ENCODE measurements at regions not wholly inside any gene's neighbourhood (a gene's known extent, or its start where the extent isn't known, plus 50 kb on each side); places are given as distances from the start of the nearest gene placed in this dataset.
A peak's percentile ranks its signal among the peaks of the same experiment; 100 is the strongest.

DNA sequence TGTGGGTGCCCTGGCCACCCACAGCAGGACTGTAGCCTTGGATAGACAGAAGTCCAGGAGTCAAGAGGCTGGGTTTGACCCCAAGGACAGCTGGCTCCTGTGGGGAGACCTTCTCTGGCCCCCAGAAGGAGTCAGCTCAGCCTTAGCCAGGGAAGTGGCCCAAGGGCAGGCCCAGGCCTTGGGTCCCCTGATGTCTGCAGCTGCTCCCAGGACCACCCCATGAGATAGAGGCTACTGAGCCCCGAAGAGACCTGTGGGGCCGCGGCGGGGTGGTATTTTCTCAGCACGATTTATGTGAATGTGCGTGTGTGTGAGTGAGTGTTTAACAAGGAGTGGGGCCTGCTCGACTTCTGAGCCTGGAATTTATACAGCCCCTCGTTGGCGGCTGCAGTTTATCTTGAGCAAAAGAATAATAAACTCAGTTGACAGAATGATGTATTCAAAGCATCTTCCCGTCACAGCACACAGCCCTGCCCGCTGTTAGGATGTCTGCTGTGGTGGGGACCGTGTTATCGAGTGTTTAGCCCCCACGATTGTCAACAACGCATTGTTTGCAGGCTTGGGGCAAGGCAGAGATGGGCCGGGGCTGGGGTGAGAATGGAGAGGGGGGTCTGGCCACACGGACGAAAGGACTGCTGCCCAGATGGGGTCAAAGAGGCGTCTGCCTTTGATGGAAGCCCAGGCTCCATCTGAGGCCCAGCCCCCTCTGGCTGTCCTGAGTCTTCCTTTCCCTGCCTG is 163.3 kb downstream of the VEGFA start:
- no peak overlapping the region for H3K4me2 ChIP-seq (ENCODE audit: insufficient read depth, low read length)
- no peak overlapping the region for H2AFZ ChIP-seq (ENCODE audit: low read length)
- H3K4me3 ChIP-seq (ENCODE audit: insufficient read depth, low read length): no peak overlapping the region
- H3K27ac ChIP-seq (ENCODE audit: low read depth, low read length): no peak overlapping the region
- H3K79me2 ChIP-seq (ENCODE audit: insufficient read depth, low read length): no peaks in the 10 kb centered on the region
- no peaks in the 10 kb centered on the region for H3K4me1 ChIP-seq (ENCODE audit: insufficient read depth, low read length)
- no peaks in the 10 kb centered on the region for H4K20me1 ChIP-seq (ENCODE audit: insufficient read depth, low read length)
- H3K27me3 ChIP-seq (ENCODE audit: insufficient read depth, low read length): no peaks in the 10 kb centered on the region
- H3K9me3 ChIP-seq (ENCODE audit: low read depth, low read length): no peaks in the 10 kb centered on the region
- TF ChIP-seq, protein P1, sequence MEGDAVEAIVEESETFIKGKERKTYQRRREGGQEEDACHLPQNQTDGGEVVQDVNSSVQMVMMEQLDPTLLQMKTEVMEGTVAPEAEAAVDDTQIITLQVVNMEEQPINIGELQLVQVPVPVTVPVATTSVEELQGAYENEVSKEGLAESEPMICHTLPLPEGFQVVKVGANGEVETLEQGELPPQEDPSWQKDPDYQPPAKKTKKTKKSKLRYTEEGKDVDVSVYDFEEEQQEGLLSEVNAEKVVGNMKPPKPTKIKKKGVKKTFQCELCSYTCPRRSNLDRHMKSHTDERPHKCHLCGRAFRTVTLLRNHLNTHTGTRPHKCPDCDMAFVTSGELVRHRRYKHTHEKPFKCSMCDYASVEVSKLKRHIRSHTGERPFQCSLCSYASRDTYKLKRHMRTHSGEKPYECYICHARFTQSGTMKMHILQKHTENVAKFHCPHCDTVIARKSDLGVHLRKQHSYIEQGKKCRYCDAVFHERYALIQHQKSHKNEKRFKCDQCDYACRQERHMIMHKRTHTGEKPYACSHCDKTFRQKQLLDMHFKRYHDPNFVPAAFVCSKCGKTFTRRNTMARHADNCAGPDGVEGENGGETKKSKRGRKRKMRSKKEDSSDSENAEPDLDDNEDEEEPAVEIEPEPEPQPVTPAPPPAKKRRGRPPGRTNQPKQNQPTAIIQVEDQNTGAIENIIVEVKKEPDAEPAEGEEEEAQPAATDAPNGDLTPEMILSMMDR (IDR thresholded peaks at IDR 0.05; ENCODE audit: extremely low read depth, low read depth, low read length): no peak
- no peaks in the 10 kb centered on the region for H3K36me3 ChIP-seq (ENCODE audit: insufficient read depth, low read length)
- DNase-seq (ENCODE audit: insufficient read length, low spot score, missing footprints): peak; percentile 27

- Histone ChIP-seq H4K20me1 (ENCODE audit: insufficient read depth, low read length) (no peaks in the 10 kb centered on the region), H3K79me2 (ENCODE audit: insufficient read depth, low read length) (no peaks in the 10 kb centered on the region), H3K9me3 (ENCODE audit: low read depth, low read length) (no peaks in the 10 kb centered on the region), H3K27ac (ENCODE audit: low read depth, low read length) (no peak overlapping the region), H3K4me2 (ENCODE audit: insufficient read depth, low read length) (no peak overlapping the region), H3K4me3 (ENCODE audit: insufficient read depth, low read length) (no peak overlapping the region), H3K36me3 (ENCODE audit: insufficient read depth, low read length) (no peaks in the 10 kb centered on the region), H3K27me3 (ENCODE audit: insufficient read depth, low read length) (no peaks in the 10 kb centered on the region), H3K4me1 (ENCODE audit: insufficient read depth, low read length) (no peaks in the 10 kb centered on the region), H2AFZ (ENCODE audit: low read length) (peak overlapping the region; percentile 55)
- TF ChIP-seq, protein P1 (IDR thresholded peaks at IDR 0.05; ENCODE audit: extremely low read depth, low read depth, low read length): no peak
- DNase-seq (ENCODE audit: insufficient read length, low spot score, missing footprints): no peak
These were observed 162.5 kb downstream of the VEGFA start for GRCh38 chr6:43932259-43933147.

DNA sequence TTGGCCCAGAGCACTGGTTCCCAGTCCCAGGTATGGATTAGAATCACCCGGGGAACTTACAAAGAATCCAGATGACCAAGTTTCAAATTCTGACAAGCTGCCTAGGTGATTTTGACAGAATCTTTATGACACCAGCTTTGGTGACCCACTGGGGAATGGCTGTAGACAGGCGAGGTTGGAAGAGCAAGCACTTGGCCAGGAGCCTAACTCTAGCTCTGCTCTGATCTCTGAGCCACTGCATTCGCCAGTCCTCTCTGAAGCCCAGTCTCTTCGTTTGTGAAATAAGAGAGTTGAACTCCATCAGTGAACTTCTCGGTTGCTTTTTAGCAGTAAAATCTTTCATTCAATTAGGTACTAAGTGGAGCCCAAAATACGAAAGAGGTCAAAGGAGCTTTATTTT is 161.2 kb downstream of the VEGFA start:
- no peaks in the 10 kb centered on the region for H3K36me3 ChIP-seq (ENCODE audit: insufficient read depth, low read length)
- H3K4me2 ChIP-seq (ENCODE audit: insufficient read depth, low read length): no peak overlapping the region
- H3K9me3 ChIP-seq (ENCODE audit: low read depth, low read length): no peaks in the 10 kb centered on the region
- TF ChIP-seq, protein P1 (IDR thresholded peaks at IDR 0.05; ENCODE audit: extremely low read depth, low read depth, low read length): no peak
- DNase-seq (ENCODE audit: insufficient read length, low spot score, missing footprints): peak; percentile 41
- H2AFZ ChIP-seq (ENCODE audit: low read length): no peak overlapping the region
- no peak overlapping the region for H3K27ac ChIP-seq (ENCODE audit: low read depth, low read length)
- H3K4me1 ChIP-seq (ENCODE audit: insufficient read depth, low read length): peaks cover 11% of the 10 kb centered on the region
- H3K4me3 ChIP-seq (ENCODE audit: insufficient read depth, low read length): no peak overlapping the region
- H3K79me2 ChIP-seq (ENCODE audit: insufficient read depth, low read length): no peaks in the 10 kb centered on the region
- H3K27me3 ChIP-seq (ENCODE audit: insufficient read depth, low read length): no peaks in the 10 kb centered on the region
- no peaks in the 10 kb centered on the region for H4K20me1 ChIP-seq (ENCODE audit: insufficient read depth, low read length)

All from osteoblast (primary cell).